WTC11 (cell line): ENCODE measurements at regions not wholly inside any gene's neighbourhood (a gene's known extent, or its start where the extent isn't known, plus 50 kb on each side); places are given as distances from the start of the nearest gene placed in this dataset.

Experiments
- ATAC-seq: fragments of 200-7000 bp; cut with Tn5 transposase; 2 replicates; pipeline ENCODE4 v1.10.0; 2021; ENCODE audit warnings: mild to moderate bottlenecking, moderate library complexity
- CTCF ChIA-PET: fragments of 300-600 bp; sonication (Branson Sonifier 250); formaldehyde crosslinking; loops from one replicate; lab custom pipeline; 2021; ENCODE audit warnings: antibody characterized with exemption; lab: Charles Lee
- POLR2A ChIA-PET: fragments of 350-600 bp; sonication (Branson Sonifier 250); formaldehyde crosslinking; loops from one replicate; lab custom pipeline; 2021; ENCODE audit warnings: antibody characterized with exemption; lab: Charles Lee
- DNase-seq: peaks from one replicate; pipeline ENCODE4 v3.0.0; 2021; ENCODE audit warnings: low spot score
- H3K27ac Mint-ChIP-seq: 2 replicates; pipeline ENCODE4 v1.8.0; 2021; ENCODE audit warnings: mixed read lengths
- H3K27me3 Mint-ChIP-seq: 2 replicates; pipeline ENCODE4 v1.8.0; 2021; ENCODE audit warnings: low read depth, mild to moderate bottlenecking, moderate library complexity, mixed read lengths
- H3K36me3 Mint-ChIP-seq: 2 replicates; pipeline ENCODE4 v1.8.0; 2021; ENCODE audit warnings: mixed read lengths
- H3K4me1 Mint-ChIP-seq: 2 replicates; pipeline ENCODE4 v1.8.0; 2022; ENCODE audit warnings: mixed read lengths
- H3K4me3 Mint-ChIP-seq: 2 replicates; pipeline ENCODE4 v1.8.0; 2021; ENCODE audit warnings: mild to moderate bottlenecking, moderate library complexity, mixed read lengths
- H3K9me3 Mint-ChIP-seq: 2 replicates; pipeline ENCODE4 v1.8.0; 2021; ENCODE audit warnings: mixed read lengths
- CBFB ChIP-seq: sonication (generic); formaldehyde crosslinking; IDR thresholded peaks from 2 replicates; pipeline ENCODE4 v1.8.1; 2022; ENCODE audit warnings: mild to moderate bottlenecking, low read depth, missing genetic modification reagents
- CREM ChIP-seq: sonication (generic); formaldehyde crosslinking; IDR thresholded peaks from 2 replicates; pipeline ENCODE4 v1.8.1; 2022; ENCODE audit warnings: mild to moderate bottlenecking, missing genetic modification reagents, moderate library complexity
- ELF4 ChIP-seq: sonication (generic); formaldehyde crosslinking; IDR thresholded peaks from 2 replicates; pipeline ENCODE4 v1.8.1; 2022; ENCODE audit warnings: low read depth, mild to moderate bottlenecking, moderate library complexity, missing genetic modification reagents
- ESRRA ChIP-seq: sonication (generic); formaldehyde crosslinking; IDR thresholded peaks from 2 replicates; pipeline ENCODE4 v1.8.1; 2022; ENCODE audit warnings: mild to moderate bottlenecking, missing genetic modification reagents, borderline replicate concordance
- ETV6 ChIP-seq: sonication (generic); formaldehyde crosslinking; IDR thresholded peaks from 2 replicates; pipeline ENCODE4 v1.8.1; 2022; ENCODE audit warnings: mild to moderate bottlenecking, missing genetic modification reagents
- FOXJ3 ChIP-seq: sonication (generic); formaldehyde crosslinking; IDR thresholded peaks from 2 replicates; pipeline ENCODE4 v1.9.0; 2021; ENCODE audit warnings: missing genetic modification reagents, mild to moderate bottlenecking, borderline replicate concordance
- GABPB1 ChIP-seq: sonication (generic); formaldehyde crosslinking; IDR thresholded peaks from 2 replicates; pipeline ENCODE4 v1.8.1; 2023; ENCODE audit warnings: mild to moderate bottlenecking, missing genetic modification reagents
- GTF2I ChIP-seq: fragments of 250-450 bp; sonication (Bioruptor Pico); conservative IDR thresholded peaks from 2 replicates; pipeline ENCODE4 v1.4.0; 2021; ENCODE audit warnings: mild to moderate bottlenecking
- RORB ChIP-seq: fragments of 250-450 bp; sonication (Bioruptor Pico); IDR thresholded peaks from 2 replicates; pipeline ENCODE4 v1.9.0; 2021; ENCODE audit warnings: mild to moderate bottlenecking
- SMAD3 ChIP-seq: sonication (generic); formaldehyde crosslinking; IDR thresholded peaks from 2 replicates; pipeline ENCODE4 v1.8.0; 2022; ENCODE audit warnings: missing genetic modification reagents, mild to moderate bottlenecking, borderline replicate concordance
- SOX15 ChIP-seq: fragments of 250-450 bp; sonication (Bioruptor Pico); IDR thresholded peaks from 2 replicates; pipeline ENCODE4 v1.9.0; 2021; ENCODE audit warnings: mild to moderate bottlenecking
- TEAD4 ChIP-seq: sonication (generic); formaldehyde crosslinking; IDR thresholded peaks from 2 replicates; pipeline ENCODE4 v1.8.0; 2022; ENCODE audit warnings: mild to moderate bottlenecking, missing genetic modification reagents
- TP53 ChIP-seq: sonication (generic); formaldehyde crosslinking; IDR thresholded peaks from 2 replicates; pipeline ENCODE4 v1.8.1; 2023; ENCODE audit warnings: mild to moderate bottlenecking, missing genetic modification reagents
- ZNF121 ChIP-seq: sonication (generic); formaldehyde crosslinking; IDR thresholded peaks from 2 replicates; pipeline ENCODE4 v1.8.0; 2023; ENCODE audit warnings: missing genetic modification reagents
- ZNF219 ChIP-seq: sonication (generic); formaldehyde crosslinking; IDR thresholded peaks from 2 replicates; pipeline ENCODE4 v1.8.0; 2023; ENCODE audit warnings: missing genetic modification reagents, mild to moderate bottlenecking, borderline replicate concordance
- TF ChIP-seq, protein P1 (sequence below): sonication (generic); formaldehyde crosslinking; IDR thresholded peaks from 2 replicates; pipeline ENCODE4 v1.8.1; 2022; ENCODE audit warnings: low read depth, mild to moderate bottlenecking, moderate library complexity, missing genetic modification reagents, borderline replicate concordance
- TF ChIP-seq, protein P2 (sequence below): sonication (generic); formaldehyde crosslinking; IDR thresholded peaks from 2 replicates; pipeline ENCODE4 v1.8.0; 2022; ENCODE audit warnings: mild to moderate bottlenecking, missing genetic modification reagents
- TF ChIP-seq, protein P3 (sequence below): sonication (generic); formaldehyde crosslinking; IDR thresholded peaks from 2 replicates; pipeline ENCODE4 v1.8.0; 2022; ENCODE audit warnings: mild to moderate bottlenecking, missing genetic modification reagents
- TF ChIP-seq, protein P4 (sequence below): sonication (generic); formaldehyde crosslinking; IDR thresholded peaks from 2 replicates; pipeline ENCODE4 v1.8.0; 2023; ENCODE audit warnings: missing genetic modification reagents
- TF ChIP-seq, protein P5 (sequence below): fragments of 250-450 bp; sonication (Bioruptor Pico); IDR thresholded peaks from 2 replicates; pipeline ENCODE4 v1.9.0; 2021; ENCODE audit warnings: mild to moderate bottlenecking
- TF ChIP-seq, protein P6 (sequence below): sonication (generic); formaldehyde crosslinking; IDR thresholded peaks from 2 replicates; pipeline ENCODE4 v1.8.1; 2022; ENCODE audit warnings: missing genetic modification reagents, borderline replicate concordance

DNA sequence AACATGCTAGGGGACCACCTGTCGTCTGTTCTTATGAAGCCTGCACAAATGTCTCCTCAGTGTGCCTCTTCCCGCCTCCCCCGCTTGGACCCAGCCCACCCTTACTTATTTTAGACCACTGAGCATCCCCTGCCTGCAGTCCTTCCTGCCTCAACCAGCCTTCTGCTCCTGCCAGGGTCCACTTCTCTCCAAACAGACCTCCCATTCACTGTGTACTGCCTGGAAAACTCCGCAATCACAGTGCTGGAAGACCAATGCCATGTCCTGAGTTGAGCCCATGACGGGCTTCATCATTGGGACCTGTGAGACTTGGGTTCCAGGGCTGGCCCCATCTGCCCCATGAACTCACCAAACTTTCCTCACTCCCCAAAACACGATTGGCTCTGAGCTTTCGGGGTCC is 309.4 kb downstream of the IRX1 start (continued):
- TF ChIP-seq, protein P1, sequence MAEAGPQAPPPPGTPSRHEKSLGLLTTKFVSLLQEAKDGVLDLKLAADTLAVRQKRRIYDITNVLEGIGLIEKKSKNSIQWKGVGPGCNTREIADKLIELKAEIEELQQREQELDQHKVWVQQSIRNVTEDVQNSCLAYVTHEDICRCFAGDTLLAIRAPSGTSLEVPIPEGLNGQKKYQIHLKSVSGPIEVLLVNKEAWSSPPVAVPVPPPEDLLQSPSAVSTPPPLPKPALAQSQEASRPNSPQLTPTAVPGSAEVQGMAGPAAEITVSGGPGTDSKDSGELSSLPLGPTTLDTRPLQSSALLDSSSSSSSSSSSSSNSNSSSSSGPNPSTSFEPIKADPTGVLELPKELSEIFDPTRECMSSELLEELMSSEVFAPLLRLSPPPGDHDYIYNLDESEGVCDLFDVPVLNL (CRISPR knock-in tag): no peak

DNA sequence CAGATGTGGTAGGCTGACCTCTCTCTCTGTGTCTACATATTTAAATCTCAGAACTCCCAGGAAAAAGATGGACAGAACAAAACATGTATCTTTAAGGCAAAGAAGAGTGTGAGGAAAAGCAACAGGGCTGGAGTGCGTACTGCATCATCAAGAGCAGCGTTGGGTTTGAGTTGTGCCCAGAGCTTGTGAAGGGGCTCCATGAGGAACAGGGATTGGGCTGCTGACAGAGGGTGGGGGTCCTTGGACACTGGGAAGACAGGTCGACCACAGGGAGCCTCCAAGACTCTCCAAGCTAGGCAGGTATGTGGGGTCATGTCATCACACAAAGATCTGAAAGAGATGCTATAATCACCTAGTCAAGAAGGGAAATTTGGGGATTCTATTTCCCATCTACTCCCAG is 309.9 kb downstream of the IRX1 start:
- no peak for DNase-seq
- peaks cover 15% of the 10 kb centered on the region for H3K9me3 Mint-ChIP-seq
- TF ChIP-seq, protein P2, sequence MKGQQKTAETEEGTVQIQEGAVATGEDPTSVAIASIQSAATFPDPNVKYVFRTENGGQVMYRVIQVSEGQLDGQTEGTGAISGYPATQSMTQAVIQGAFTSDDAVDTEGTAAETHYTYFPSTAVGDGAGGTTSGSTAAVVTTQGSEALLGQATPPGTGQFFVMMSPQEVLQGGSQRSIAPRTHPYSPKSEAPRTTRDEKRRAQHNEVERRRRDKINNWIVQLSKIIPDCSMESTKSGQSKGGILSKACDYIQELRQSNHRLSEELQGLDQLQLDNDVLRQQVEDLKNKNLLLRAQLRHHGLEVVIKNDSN: no peak
- TF ChIP-seq ETV6 (CRISPR knock-in tag) (no peak), GTF2I (no peak), ELF4 (CRISPR knock-in tag) (no peak), TP53 (CRISPR knock-in tag) (no peak), GABPB1 (CRISPR knock-in tag) (no peak), ESRRA (CRISPR knock-in tag) (no peak), FOXJ3 (CRISPR knock-in tag) (no peak), CBFB (CRISPR knock-in tag) (no peak), RORB (no peak), SOX15 (CRISPR knock-in tag) (no peak), SMAD3 (CRISPR knock-in tag) (no peak), TEAD4 (CRISPR knock-in tag) (no peak), ZNF121 (CRISPR knock-in tag) (no peak), ZNF219 (CRISPR knock-in tag) (no peak), CREM (CRISPR knock-in tag) (no peak)
- TF ChIP-seq, protein P3, sequence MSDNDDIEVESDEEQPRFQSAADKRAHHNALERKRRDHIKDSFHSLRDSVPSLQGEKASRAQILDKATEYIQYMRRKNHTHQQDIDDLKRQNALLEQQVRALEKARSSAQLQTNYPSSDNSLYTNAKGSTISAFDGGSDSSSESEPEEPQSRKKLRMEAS (CRISPR knock-in tag): no peak
- TF ChIP-seq, protein P4, sequence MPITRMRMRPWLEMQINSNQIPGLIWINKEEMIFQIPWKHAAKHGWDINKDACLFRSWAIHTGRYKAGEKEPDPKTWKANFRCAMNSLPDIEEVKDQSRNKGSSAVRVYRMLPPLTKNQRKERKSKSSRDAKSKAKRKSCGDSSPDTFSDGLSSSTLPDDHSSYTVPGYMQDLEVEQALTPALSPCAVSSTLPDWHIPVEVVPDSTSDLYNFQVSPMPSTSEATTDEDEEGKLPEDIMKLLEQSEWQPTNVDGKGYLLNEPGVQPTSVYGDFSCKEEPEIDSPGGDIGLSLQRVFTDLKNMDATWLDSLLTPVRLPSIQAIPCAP (CRISPR knock-in tag): no peak
- TF ChIP-seq, protein P5, sequence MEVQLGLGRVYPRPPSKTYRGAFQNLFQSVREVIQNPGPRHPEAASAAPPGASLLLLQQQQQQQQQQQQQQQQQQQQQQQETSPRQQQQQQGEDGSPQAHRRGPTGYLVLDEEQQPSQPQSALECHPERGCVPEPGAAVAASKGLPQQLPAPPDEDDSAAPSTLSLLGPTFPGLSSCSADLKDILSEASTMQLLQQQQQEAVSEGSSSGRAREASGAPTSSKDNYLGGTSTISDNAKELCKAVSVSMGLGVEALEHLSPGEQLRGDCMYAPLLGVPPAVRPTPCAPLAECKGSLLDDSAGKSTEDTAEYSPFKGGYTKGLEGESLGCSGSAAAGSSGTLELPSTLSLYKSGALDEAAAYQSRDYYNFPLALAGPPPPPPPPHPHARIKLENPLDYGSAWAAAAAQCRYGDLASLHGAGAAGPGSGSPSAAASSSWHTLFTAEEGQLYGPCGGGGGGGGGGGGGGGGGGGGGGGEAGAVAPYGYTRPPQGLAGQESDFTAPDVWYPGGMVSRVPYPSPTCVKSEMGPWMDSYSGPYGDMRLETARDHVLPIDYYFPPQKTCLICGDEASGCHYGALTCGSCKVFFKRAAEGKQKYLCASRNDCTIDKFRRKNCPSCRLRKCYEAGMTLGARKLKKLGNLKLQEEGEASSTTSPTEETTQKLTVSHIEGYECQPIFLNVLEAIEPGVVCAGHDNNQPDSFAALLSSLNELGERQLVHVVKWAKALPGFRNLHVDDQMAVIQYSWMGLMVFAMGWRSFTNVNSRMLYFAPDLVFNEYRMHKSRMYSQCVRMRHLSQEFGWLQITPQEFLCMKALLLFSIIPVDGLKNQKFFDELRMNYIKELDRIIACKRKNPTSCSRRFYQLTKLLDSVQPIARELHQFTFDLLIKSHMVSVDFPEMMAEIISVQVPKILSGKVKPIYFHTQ (CRISPR knock-in tag): no peak
- TF ChIP-seq, protein P6, sequence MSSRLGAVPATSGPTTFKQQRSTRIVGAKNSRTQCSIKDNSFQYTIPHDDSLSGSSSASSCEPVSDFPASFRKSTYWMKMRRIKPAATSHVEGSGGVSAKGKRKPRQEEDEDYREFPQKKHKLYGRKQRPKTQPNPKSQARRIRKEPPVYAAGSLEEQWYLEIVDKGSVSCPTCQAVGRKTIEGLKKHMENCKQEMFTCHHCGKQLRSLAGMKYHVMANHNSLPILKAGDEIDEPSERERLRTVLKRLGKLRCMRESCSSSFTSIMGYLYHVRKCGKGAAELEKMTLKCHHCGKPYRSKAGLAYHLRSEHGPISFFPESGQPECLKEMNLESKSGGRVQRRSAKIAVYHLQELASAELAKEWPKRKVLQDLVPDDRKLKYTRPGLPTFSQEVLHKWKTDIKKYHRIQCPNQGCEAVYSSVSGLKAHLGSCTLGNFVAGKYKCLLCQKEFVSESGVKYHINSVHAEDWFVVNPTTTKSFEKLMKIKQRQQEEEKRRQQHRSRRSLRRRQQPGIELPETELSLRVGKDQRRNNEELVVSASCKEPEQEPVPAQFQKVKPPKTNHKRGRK (CRISPR knock-in tag): no peak
- POLR2A ChIA-PET: no interaction called here
- no peak overlapping the region for H3K27ac Mint-ChIP-seq
- CTCF ChIA-PET: no interaction called here
- H3K36me3 Mint-ChIP-seq: no peaks in the 10 kb centered on the region
- H3K4me3 Mint-ChIP-seq: no peak overlapping the region
- H3K4me1 Mint-ChIP-seq: no peaks in the 10 kb centered on the region
- H3K27me3 Mint-ChIP-seq: peaks cover 8% of the 10 kb centered on the region; the same call in 1 of the 2 replicates
- ATAC-seq: no peak
